ELR (cell line): ENCODE measurements at regions not wholly inside any gene's neighbourhood (a gene's known extent, or its start where the extent isn't known, plus 50 kb on each side); places are given as distances from the start of the nearest gene placed in this dataset.
A peak's percentile ranks its signal among the peaks of the same experiment; 100 is the strongest.
"Not testable (repeated sequence)": the region's sequence is repeated elsewhere in the genome, so short reads cannot be mapped to it uniquely, and the experiment has no call there.

Source experiments
- DNase-seq: peaks from one replicate; pipeline ENCODE4 v3.0.0-alpha.2; 2015; ENCODE audit warnings: low read depth

- not testable (repeated sequence) for DNase-seq
Measured at GRCh38 chr4:131883181-131883580, 1265.9 kb upstream of the PCDH10 start.

DNA sequence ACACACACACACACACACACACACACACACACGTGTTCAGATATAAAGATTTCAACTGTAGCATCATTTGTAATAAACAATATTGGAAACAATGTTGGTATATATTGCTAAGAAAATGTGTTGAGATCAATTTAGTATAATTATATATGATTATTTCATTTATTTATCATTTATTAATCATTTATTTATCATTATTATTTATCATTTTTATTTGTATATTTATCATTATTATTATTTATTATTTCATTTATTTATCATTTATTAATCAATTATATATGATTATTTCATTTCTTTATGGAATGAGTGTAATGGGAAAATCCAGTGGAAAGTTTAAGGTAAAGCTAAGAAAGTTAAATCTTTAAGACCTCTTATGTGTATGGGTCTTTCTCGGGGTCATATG lies 1223.4 kb upstream of the PCDH10 start:
- not testable (repeated sequence) for DNase-seq

DNA sequence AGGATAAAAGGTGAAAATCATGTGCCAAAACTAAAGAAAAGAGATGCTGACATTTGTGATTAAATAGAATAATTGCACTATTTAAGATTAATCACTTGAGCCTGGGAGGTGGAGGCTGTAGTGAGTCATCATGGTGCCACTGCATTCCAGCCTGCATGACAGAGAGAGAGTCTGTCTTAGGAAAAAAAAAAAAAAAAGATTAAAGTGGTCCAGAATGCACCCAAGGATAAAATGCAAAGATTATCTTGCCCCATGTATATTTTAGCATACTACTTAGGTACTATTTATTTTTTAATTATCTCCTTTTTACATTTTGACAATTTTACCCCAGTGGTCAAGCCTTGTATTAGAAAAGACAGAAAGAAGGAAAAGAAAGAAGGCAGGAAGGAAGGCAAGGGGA lies 1181.4 kb upstream of the PCDH10 start:
- DNase-seq: peak; percentile 48

DNA sequence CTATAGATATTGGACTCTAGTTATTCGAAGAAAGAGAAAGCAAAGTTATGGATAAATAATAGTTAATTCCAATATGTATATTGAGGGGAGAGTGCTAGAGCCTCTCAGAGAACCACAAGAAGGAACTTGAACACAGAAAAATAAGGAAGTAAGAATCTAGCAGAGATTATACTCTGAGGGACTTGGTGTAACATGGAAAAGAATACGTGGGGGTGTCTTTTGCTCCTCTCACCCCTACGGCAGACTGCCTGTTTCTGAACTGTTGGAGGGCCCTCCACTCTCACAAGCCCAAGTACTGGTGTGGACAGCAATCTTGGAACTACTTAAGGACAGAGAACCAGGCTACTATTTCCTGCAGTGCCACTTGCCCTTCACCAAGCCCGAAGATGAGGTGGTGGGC lies 1174.4 kb upstream of the PCDH10 start:
- no peak for DNase-seq

- DNase-seq: not testable (repeated sequence)
Measured at GRCh38 chr4:131975276-131976132, 1173.6 kb upstream of the PCDH10 start.

GRCh38 chr4:131976133-131977002 lies 1172.7 kb upstream of the PCDH10 start:
- DNase-seq: not testable (repeated sequence)

DNA sequence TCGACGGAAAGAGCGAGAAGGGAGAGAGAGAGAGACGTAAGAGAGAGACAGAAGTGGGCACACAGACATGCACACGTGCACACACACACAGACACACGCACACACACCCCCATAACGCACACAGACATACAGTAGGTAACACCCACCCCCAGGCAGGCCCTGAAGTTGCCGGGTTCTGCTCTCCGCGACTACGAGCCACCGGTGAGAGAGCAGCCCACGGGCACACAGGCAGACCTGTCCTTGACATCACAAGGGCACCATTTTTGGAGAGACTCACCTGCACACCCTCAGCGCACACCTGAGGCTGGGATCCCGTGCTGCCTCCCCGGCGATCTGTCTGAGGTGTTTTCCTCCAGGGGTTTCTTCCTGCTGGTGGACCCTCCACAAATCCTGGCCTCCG lies 1171.0 kb upstream of the PCDH10 start:
- DNase-seq: no peak

- no peak for DNase-seq
Measured at GRCh38 chr4:131989576-131989975, 1159.5 kb upstream of the PCDH10 start.

DNA sequence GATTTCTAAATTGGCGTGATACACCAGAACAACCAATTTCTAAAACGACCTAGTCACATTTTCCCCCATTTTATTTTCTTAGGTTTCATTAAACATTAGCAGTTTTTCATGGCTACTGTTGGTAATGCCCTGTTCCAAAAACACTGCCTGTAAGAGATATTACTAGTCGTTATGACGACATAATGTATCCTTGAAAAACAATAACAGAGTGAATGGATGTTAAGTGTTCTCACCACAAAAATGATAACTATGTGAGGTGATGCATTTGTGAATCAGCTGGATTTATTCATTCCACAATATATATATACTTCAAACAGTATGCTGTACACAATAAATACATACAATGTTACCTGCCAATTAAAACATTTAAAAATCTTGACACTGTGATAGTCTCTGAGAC lies 1147.6 kb upstream of the PCDH10 start:
- peak; percentile 85 for DNase-seq

DNA sequence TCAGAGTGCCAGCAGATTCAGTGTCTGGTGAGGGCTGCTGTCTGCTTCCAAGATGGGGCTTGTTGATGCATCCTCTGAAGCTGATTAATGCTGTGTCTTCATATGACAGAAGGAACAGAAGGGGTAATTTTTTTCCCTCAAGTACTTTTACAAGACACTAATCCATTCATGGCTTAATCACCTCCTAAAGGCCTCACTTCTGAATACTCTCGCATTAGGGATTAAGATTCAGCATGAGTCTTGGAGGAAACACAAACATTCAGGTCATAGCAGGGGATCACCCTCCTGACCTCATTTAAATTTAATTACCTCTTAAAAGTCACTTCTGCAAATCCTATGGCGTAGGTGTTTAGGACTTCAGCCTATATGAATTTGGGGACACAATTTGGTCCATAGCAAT lies 1145.5 kb upstream of the PCDH10 start:
- no peak for DNase-seq

DNA sequence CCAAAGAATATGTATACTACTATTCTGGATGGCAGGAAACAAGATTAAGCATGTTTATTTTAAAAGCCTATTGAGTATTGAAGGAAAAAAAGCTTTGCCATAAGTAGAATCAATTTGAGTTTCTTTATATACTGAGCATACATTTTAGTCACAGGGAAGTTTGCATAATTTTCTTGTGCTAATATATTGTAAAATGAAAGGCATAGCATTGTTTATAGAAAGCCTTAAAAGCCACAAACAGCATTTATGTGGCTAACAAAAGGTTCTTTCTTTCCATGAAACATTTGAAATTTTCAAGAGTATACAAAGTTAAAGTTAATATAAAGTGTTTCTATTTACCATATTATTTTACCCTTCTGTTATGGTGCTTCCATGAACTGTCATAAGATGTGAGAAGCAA lies 1133.8 kb upstream of the PCDH10 start:
- DNase-seq: no peak

GRCh38 chr4:132016703-132017350 lies 1132.3 kb upstream of the PCDH10 start:
- peak; percentile 7 for DNase-seq

GRCh38 chr4:132026166-132026565 lies 1122.9 kb upstream of the PCDH10 start:
- DNase-seq: no peak

GRCh38 chr4:132026816-132027215 lies 1122.3 kb upstream of the PCDH10 start:
- no peak for DNase-seq

DNA sequence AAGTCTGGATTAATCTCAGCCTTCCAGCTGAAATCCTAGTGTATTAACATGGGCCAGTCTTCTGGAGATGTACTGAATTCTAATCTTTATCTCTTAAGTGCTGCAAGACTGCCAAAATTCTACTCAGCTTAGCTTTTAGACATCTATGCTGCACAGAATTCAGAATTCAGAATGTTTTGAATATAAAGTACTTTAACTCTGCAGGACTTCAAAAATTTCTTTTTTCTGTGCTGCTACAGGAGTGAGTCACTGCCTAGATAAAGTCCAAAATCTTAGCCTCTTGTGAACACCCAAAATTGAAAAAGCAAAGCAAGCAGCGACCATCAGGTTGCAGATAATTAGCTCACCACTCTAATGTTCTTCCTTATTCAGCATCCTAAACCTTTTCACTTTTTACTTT lies 1092.6 kb upstream of the PCDH10 start:
- DNase-seq: no peak

DNA sequence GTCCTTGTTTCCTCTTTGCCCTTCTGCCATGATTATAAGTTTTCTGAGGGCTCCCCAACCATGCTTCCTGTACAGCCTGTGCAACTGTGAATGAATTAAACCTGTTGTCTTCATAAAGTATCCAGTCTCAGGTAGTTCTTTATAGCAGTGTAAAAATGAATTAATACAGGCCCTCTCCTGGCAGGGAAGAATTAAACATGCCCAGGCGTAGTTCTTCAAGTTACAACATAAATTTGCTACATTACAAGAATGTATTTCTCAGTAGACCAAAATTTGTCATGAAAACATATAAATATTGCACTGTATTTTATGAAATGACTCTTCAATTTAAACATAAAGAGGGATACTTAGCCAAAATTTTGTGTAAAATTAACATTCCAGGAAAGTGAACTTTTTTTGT lies 1089.9 kb upstream of the PCDH10 start:
- DNase-seq: no peak

GRCh38 chr4:132062611-132063239 lies 1086.4 kb upstream of the PCDH10 start:
- DNase-seq: no peak

DNA sequence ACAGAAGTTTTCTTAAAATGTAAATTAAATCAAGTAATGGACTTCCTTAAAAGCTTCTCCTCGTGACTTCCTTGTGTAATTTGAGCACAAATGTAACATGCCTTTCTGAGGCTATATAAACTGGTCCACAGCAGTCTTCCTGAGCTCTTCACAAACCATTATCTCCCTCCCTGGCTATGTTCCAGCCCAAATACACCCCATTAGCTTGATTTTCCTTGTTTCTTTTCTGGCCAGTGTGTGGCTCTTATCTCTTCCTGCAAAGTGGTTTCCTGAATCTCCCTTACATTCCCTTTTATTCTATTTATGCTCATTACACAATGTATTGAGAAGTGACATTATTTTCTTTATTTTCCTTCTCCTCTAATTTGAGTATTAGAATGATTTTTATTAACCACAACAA lies 1085.3 kb upstream of the PCDH10 start:
- DNase-seq: no peak

DNA sequence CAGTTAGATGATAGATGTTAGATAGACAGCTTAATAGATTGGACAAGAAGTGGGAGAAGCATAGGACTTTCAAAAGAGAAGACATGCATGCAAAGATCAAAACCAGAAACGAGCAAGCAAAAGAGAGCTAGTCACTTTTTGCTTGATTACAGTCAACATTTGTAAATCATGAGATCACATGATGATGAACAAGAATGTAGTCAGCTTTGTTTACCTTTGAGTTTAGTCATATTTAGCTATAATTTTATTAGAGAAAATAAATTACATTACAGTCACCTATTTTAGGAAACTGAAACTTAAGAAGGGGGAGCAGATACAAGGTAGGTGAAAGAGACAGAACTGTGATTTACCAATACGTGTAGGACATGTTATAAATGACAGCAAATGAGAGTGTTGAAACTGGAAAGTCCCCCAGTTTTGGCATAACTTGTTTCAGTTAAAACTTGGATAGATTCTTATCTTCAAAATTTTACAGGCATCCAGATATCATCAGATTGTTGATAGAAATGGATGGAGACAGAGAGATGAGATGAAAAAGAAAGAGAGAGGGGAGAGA lies 1083.1 kb upstream of the PCDH10 start:
- peak; percentile 74 for DNase-seq

DNA sequence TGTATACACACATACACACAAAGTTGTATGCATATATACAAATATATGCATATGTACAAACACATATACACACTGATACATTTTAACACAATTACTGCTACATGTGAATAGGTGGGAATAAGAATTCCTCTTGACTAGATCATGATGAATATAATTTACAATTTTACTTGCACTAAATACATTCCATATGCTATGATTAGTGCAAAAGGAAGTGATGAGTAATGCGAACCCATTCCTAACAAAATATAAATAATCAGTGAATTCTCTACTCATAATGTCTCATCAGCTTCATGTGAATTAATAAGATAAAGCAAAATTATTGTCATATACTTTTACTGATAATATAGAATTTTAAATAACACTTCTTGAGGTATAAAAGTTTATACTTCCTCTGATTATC lies 1077.3 kb upstream of the PCDH10 start:
- DNase-seq: peak; percentile 81

DNA sequence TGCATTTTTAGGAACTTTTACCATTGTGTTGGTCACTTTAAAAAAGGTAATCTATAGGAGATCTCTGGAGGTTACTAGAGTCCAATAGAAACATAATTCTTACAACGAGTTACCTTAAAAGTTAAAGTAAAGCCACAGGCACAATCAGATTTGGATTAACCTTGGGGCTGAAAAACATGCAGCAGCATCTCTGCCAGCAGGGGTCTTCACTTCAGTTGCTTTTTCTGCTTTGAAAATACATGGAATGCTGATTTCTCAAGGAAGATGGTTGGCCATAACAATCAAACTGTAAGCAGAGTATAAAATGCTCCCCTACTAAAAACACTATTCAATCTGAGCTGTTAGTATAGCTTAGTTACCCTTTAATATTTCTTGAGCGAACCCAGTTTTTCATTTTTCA lies 1072.3 kb upstream of the PCDH10 start:
- peak; percentile 15 for DNase-seq

DNA sequence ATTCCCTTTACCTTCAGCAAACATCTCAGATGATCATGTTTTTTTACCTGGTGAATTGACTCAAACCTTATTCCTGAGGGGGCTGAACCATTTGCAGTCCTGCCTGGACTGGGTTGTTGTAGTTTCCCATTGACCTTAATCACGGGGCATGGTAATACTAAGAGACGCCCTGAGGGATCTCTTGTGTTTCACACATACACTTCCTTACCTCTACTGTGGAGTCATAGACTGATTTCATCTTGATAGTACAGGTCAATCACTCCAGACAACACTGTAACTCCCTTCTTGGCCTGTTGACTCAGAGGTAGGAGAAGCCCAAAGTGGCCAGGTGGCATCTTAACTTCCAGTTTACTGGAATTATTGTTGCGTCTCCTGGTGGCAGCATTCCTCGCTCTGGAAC lies 1064.0 kb upstream of the PCDH10 start:
- DNase-seq: no peak
